ENCODE measurements at regions not wholly inside any gene's neighbourhood (a gene's known extent, or its start where the extent isn't known, plus 50 kb on each side); places are given as distances from the start of the nearest gene placed in this dataset.

- Mint-ChIP-seq H3K4me3 (no peak overlapping the region), H3K27ac (no peak overlapping the region), H3K9me3 (ENCODE audit: low read depth) (no peaks in the 10 kb centered on the region), H3K4me1 (no peaks in the 10 kb centered on the region), H3K27me3 (no peaks in the 10 kb centered on the region), H3K36me3 (ENCODE audit: low read depth) (no peaks in the 10 kb centered on the region)
- POLR2A ChIA-PET: no interaction called here
- intact Hi-C loops (cut with DNase I, micrococcal nuclease): no loop called here
- CTCF ChIA-PET: no interaction called here
- no peak for DNase-seq
- no peak for ATAC-seq
Measured at GRCh38 chr4:162706632-162707031, 460.1 kb downstream of the NAF1 start.

GRCh38 chr4:162706051-162706450 lies 460.6 kb downstream of the NAF1 start:
- POLR2A ChIA-PET: no interaction called here
- ATAC-seq (no peak), DNase-seq (no peak)
- CTCF ChIA-PET: no interaction called here
- intact Hi-C loops (cut with DNase I, micrococcal nuclease): no loop called here
- no peaks in the 10 kb centered on the region for H3K27me3 Mint-ChIP-seq
- no peaks in the 10 kb centered on the region for H3K36me3 Mint-ChIP-seq (ENCODE audit: low read depth)
- no peak overlapping the region for H3K4me3 Mint-ChIP-seq
- no peaks in the 10 kb centered on the region for H3K9me3 Mint-ChIP-seq (ENCODE audit: low read depth)
- no peaks in the 10 kb centered on the region for H3K4me1 Mint-ChIP-seq
- no peak overlapping the region for H3K27ac Mint-ChIP-seq

DNA sequence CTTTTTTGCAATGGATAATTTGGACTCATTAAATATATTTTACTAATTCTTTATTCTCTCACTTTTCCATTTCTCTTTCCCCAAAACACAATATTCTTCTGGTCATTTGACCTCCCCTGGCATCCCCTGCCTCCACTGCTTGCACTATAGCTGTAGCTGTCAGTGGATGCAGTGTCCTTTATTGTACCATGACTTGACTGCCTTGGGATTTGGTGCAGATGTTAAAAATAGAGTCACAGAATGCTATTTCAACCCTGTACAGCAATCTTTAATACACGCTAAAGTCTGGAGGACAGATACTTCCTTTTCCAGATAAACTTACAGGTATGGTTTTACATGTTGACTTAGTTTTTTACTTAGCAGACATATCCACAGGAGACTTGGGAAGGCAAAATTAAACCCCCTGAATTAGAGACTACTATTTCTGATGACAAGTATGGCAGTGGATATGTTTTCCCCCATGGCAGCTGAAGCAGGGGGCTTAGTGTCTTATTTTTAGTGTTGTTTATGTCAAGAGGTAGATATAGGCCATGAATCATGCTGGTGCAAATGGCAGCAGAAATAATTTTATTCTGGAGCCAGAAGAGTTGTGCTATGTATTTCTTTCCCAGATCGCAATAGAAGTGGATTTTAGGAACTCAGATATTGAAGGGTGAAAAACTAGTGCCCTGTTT lies 461.4 kb downstream of the NAF1 start:
- H3K9me3 Mint-ChIP-seq (ENCODE audit: low read depth): no peaks in the 10 kb centered on the region

GRCh38 chr4:162700815-162701361 lies 465.8 kb downstream of the NAF1 start:
- Mint-ChIP-seq H3K27ac (no peak overlapping the region), H3K4me1 (no peaks in the 10 kb centered on the region), H3K36me3 (ENCODE audit: low read depth) (no peaks in the 10 kb centered on the region), H3K9me3 (ENCODE audit: low read depth) (no peaks in the 10 kb centered on the region), H3K27me3 (no peaks in the 10 kb centered on the region), H3K4me3 (no peak overlapping the region)
- intact Hi-C loops (cut with DNase I, micrococcal nuclease): no loop called here
- ChIA-PET POLR2A (no interaction called here), CTCF (no interaction called here)
- ATAC-seq (no peak), DNase-seq (no peak)

More for the DNA sequence above, 461.4 kb downstream of the NAF1 start:
- CTCF ChIA-PET: no interaction called here
- no peak for DNase-seq
- H3K27me3 Mint-ChIP-seq: no peaks in the 10 kb centered on the region
- H3K4me3 Mint-ChIP-seq: no peak overlapping the region
- no peaks in the 10 kb centered on the region for H3K4me1 Mint-ChIP-seq
- POLR2A ChIA-PET: no interaction called here
- no peak overlapping the region for H3K27ac Mint-ChIP-seq
- ATAC-seq: no peak
- intact Hi-C loops (cut with DNase I, micrococcal nuclease): no loop called here
- H3K36me3 Mint-ChIP-seq (ENCODE audit: low read depth): no peaks in the 10 kb centered on the region

GRCh38 chr4:162700358-162700757 lies 466.3 kb downstream of the NAF1 start:
- H3K27ac Mint-ChIP-seq: no peak overlapping the region
- POLR2A ChIA-PET: no interaction called here
- H3K27me3 Mint-ChIP-seq: no peaks in the 10 kb centered on the region
- H3K9me3 Mint-ChIP-seq (ENCODE audit: low read depth): no peaks in the 10 kb centered on the region
- intact Hi-C loops (cut with DNase I, micrococcal nuclease): no loop called here
- H3K36me3 Mint-ChIP-seq (ENCODE audit: low read depth): no peaks in the 10 kb centered on the region
- ATAC-seq (no peak), DNase-seq (no peak)
- CTCF ChIA-PET: no interaction called here
- H3K4me1 Mint-ChIP-seq: no peaks in the 10 kb centered on the region
- H3K4me3 Mint-ChIP-seq: no peak overlapping the region

DNA sequence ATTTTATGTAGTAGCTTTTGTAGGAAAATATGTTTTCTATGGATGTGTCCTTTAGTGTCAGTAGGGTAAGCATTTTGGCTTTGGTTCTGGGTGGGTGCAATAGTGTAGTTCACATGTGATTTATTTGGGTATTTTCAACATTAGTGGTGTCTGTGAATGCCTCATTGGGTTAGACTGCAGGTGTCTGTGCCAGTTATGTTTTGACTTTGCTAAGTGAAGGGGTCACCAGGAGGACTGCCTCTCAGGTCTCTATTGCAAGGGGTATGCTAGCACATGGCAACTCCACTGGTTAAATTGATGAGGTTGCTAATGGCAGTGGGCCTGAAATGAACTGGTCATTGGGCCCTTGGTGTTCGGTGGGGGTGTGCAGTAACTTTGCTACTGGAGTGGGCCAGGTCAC lies 467.1 kb downstream of the NAF1 start:
- peaks cover 1% of the 10 kb centered on the region for H3K9me3 Mint-ChIP-seq (ENCODE audit: low read depth)
- CTCF ChIA-PET: no interaction called here
- H3K27me3 Mint-ChIP-seq: no peaks in the 10 kb centered on the region
- POLR2A ChIA-PET: no interaction called here
- H3K36me3 Mint-ChIP-seq (ENCODE audit: low read depth): no peaks in the 10 kb centered on the region
- H3K27ac Mint-ChIP-seq: no peak overlapping the region
- H3K4me3 Mint-ChIP-seq: no peak overlapping the region
- ATAC-seq (no peak), DNase-seq (no peak)
- no peaks in the 10 kb centered on the region for H3K4me1 Mint-ChIP-seq
- intact Hi-C loops (cut with DNase I, micrococcal nuclease): no loop called here

DNA sequence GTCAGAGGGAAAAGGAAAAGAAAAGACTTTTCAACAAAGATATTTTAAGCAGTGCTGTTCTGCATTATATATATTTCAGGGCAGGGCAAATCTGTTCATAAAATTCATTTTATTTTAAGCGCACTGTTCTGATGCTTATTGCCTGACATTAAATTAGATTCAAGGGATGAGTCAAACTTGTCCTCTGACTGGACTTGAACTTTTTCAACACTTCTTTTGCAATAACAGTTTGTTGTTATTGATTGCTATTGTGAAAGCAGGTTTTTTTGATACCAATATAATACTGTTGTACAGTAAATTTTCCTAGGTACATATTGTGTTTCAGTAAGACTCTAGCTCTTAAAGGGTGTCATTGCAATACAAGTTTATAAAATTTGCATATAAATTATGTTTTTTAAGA lies 481.3 kb downstream of the NAF1 start:
- H3K9me3 Mint-ChIP-seq (ENCODE audit: low read depth): no peaks in the 10 kb centered on the region
- no peak overlapping the region for H3K4me3 Mint-ChIP-seq
- no peak overlapping the region for H3K27ac Mint-ChIP-seq
- no peaks in the 10 kb centered on the region for H3K27me3 Mint-ChIP-seq
- H3K36me3 Mint-ChIP-seq (ENCODE audit: low read depth): no peaks in the 10 kb centered on the region
- H3K4me1 Mint-ChIP-seq: no peaks in the 10 kb centered on the region
- intact Hi-C loops (cut with DNase I, micrococcal nuclease): no loop called here
- no peak for ATAC-seq
- ChIA-PET POLR2A (no interaction called here), CTCF (no interaction called here)
- DNase-seq: no peak

DNA sequence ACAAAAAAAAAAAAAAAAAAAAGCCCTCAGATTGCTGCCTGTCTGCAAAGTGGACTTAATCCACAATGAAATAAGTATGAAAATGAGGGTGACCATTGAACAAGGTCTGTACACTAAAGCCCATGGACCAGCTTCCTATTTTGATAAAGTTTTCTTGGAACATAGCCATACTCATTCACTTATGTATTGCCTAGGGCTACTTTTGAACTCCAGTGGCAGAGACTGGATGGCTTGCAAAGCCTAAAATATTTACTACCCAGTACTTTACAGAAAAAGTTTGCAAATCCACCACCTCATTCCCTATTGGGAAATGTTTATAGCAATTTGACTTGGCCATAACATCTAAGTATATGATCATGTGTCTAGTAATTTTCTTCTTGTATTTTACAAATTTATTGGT lies 481.7 kb downstream of the NAF1 start:
- ChIA-PET CTCF (no interaction called here), POLR2A (no interaction called here)
- no peaks in the 10 kb centered on the region for H3K9me3 Mint-ChIP-seq (ENCODE audit: low read depth)
- H3K4me3 Mint-ChIP-seq: no peak overlapping the region
- H3K27me3 Mint-ChIP-seq: no peaks in the 10 kb centered on the region
- DNase-seq (no peak), ATAC-seq (no peak)
- H3K4me1 Mint-ChIP-seq: no peaks in the 10 kb centered on the region
- H3K36me3 Mint-ChIP-seq (ENCODE audit: low read depth): no peaks in the 10 kb centered on the region
- no peak overlapping the region for H3K27ac Mint-ChIP-seq
- intact Hi-C loops (cut with DNase I, micrococcal nuclease): no loop called here

- CTCF ChIA-PET: no interaction called here
- Mint-ChIP-seq H3K4me3 (no peak overlapping the region), H3K9me3 (ENCODE audit: low read depth) (no peaks in the 10 kb centered on the region), H3K27ac (no peak overlapping the region), H3K4me1 (no peaks in the 10 kb centered on the region), H3K36me3 (ENCODE audit: low read depth) (no peaks in the 10 kb centered on the region), H3K27me3 (no peaks in the 10 kb centered on the region)
- ATAC-seq (no peak), DNase-seq (no peak)
- POLR2A ChIA-PET: no interaction called here
- intact Hi-C loops (cut with DNase I, micrococcal nuclease): no loop called here
Measured at GRCh38 chr4:162684371-162684700, 482.4 kb downstream of the NAF1 start.

DNA sequence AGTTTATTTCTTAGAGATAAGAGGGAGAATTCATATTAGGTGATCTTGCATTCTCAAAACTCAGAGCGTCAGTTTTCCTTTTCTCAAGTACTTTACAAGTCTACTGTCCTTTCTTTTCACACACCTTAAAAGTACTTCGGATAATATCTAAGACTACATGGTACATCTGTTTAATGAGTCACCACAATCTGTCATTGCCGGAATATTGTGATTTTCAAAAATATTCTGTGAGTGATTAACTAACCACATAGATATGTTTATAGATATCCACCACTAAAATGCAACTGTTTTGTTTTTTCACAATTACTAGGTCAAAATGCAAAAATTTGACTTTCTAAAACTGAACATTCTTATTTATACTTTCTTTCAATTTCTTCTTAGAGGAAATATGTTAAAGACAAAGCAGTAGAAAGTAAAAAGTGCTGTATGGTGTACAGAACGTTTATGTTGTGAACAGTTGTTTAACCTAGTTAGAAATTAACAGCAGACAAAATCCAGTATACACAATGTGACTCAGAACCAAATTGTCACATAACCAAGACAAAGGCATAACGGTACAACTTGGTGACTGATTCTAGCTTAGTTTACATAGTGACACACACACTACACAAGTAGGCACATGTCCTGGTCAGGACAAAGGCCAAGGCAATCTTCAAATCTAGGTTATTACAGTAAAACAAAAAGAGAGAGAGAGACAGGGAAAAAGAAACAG lies 482.9 kb downstream of the NAF1 start:
- Mint-ChIP-seq H3K9me3 (ENCODE audit: low read depth) (peaks cover under 1% of the 10 kb centered on the region), H3K27me3 (no peaks in the 10 kb centered on the region), H3K4me3 (no peak overlapping the region), H3K27ac (no peak overlapping the region), H3K36me3 (ENCODE audit: low read depth) (no peaks in the 10 kb centered on the region), H3K4me1 (no peaks in the 10 kb centered on the region)
- ATAC-seq (no peak), DNase-seq (no peak)
- intact Hi-C loops (cut with DNase I, micrococcal nuclease): no loop called here
- CTCF ChIA-PET: no interaction called here
- POLR2A ChIA-PET: no interaction called here

DNA sequence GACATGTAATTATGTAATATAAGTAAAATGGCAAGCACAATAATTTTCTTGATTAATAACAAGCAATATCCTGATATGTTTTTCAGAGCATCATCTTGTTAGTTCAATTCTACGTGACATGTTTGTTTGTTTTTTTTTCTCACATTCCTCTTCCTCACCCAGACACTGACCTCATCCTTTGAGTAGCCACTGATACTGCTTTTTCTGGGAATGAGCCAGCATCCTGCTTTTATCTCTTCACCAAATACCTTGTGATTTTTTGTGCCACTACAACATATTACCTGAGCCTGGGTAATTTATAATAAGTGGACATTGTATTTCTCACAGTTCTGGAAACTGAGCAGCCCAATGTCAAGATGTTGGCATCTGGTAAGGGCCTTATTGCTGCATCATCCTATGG lies 484.0 kb downstream of the NAF1 start:
- intact Hi-C loops (cut with DNase I, micrococcal nuclease): no loop called here

DNA sequence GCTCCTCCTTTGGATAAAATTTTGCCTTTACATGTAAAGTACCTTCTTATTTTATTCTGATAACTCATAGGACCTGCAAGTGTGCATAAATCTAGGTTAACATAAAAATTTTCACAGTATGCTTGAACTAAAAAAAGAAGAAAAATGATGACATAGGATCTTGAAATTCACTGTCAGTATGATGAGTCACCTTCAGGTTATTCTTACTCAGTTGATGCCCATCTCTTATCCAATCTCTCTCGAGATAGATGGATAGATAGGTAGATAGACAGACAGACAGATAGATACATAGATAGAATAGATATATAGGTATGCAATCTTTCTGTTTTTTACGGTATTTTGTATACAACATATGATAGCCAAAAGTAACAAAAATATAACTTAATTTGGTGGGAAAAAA lies 485.5 kb downstream of the NAF1 start:
- no peaks in the 10 kb centered on the region for H3K36me3 Mint-ChIP-seq (ENCODE audit: low read depth)
- H3K4me3 Mint-ChIP-seq: no peak overlapping the region
- DNase-seq (no peak), ATAC-seq (no peak)
- ChIA-PET POLR2A (no interaction called here), CTCF (no interaction called here)
- H3K27me3 Mint-ChIP-seq: no peaks in the 10 kb centered on the region
- no peak overlapping the region for H3K27ac Mint-ChIP-seq
- peaks cover 10% of the 10 kb centered on the region for H3K9me3 Mint-ChIP-seq (ENCODE audit: low read depth)
- intact Hi-C loops (cut with DNase I, micrococcal nuclease): no loop called here
- no peaks in the 10 kb centered on the region for H3K4me1 Mint-ChIP-seq

More for the DNA sequence above, 484.0 kb downstream of the NAF1 start:
- ChIA-PET CTCF (no interaction called here), POLR2A (no interaction called here)
- Mint-ChIP-seq H3K4me1 (no peaks in the 10 kb centered on the region), H3K27ac (no peak overlapping the region), H3K4me3 (no peak overlapping the region), H3K9me3 (ENCODE audit: low read depth) (peaks cover 8% of the 10 kb centered on the region), H3K36me3 (ENCODE audit: low read depth) (no peaks in the 10 kb centered on the region), H3K27me3 (no peaks in the 10 kb centered on the region)
- DNase-seq: no peak
- no peak for ATAC-seq
